ENCODE measurements at regions not wholly inside any gene's neighbourhood (a gene's known extent, or its start where the extent isn't known, plus 50 kb on each side); places are given as distances from the start of the nearest gene placed in this dataset.

DNA sequence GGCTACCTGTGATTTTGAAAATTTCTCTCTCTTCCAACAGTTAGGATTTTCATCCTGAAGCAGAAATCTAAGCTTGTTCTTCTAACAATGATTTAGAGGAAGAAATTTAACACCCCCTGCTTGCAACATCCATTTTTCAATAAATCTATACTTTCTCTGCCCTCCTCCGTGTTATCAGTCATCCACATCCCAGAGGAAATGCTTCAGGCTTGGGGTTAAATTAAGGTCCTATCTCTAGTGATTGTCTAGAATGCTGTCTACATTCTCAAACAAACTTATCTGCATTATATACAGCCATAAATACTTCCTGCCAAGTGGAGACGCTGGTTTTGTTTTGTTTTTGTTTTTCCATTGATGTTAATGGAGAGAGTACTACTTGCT lies 371.0 kb downstream of the CSNK1G3 start:
- TF ChIP-seq, protein P1, sequence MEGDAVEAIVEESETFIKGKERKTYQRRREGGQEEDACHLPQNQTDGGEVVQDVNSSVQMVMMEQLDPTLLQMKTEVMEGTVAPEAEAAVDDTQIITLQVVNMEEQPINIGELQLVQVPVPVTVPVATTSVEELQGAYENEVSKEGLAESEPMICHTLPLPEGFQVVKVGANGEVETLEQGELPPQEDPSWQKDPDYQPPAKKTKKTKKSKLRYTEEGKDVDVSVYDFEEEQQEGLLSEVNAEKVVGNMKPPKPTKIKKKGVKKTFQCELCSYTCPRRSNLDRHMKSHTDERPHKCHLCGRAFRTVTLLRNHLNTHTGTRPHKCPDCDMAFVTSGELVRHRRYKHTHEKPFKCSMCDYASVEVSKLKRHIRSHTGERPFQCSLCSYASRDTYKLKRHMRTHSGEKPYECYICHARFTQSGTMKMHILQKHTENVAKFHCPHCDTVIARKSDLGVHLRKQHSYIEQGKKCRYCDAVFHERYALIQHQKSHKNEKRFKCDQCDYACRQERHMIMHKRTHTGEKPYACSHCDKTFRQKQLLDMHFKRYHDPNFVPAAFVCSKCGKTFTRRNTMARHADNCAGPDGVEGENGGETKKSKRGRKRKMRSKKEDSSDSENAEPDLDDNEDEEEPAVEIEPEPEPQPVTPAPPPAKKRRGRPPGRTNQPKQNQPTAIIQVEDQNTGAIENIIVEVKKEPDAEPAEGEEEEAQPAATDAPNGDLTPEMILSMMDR (IDR thresholded peaks at IDR 0.05), result no peak
- TF ChIP-seq POLR2A (IDR thresholded peaks at IDR 0.05), result no peak

Data from right lobe of liver (tissue), 4 donors.